Smooth muscle cell (in vitro differentiated cells): ENCODE measurements at regions not wholly inside any gene's neighbourhood (a gene's known extent, or its start where the extent isn't known, plus 50 kb on each side); places are given as distances from the start of the nearest gene placed in this dataset.

Source experiments
- DNase-seq: peaks from one replicate; lab custom pipeline; 2025; ENCODE audit not compliant: unreplicated experiment; lab: John Stamatoyannopoulos, UW
- H2AFZ ChIP-seq: fragments of 200-600 bp; sonication (generic); 2 replicates; pipeline ENCODE4 v1.6.0; 2016; ENCODE audit warnings: antibody characterized with exemption, low read depth, mild to moderate bottlenecking
- H3F3A ChIP-seq: fragments of 200-600 bp; sonication (generic); 2 replicates; pipeline ENCODE4 v1.6.0; 2017; ENCODE audit warnings: antibody characterized with exemption, low read depth
- H3K27ac ChIP-seq: fragments of 200-600 bp; sonication (generic); 2 replicates; pipeline ENCODE4 v1.5.1; 2016; ENCODE audit warnings: low read depth, mild to moderate bottlenecking
- H3K27me3 ChIP-seq: fragments of 200-600 bp; sonication (generic); 2 replicates; pipeline ENCODE4 v1.6.1; 2016; ENCODE audit warnings: low read depth, mild to moderate bottlenecking
- H3K36me3 ChIP-seq: fragments of 200-600 bp; sonication (generic); 2 replicates; pipeline ENCODE4 v1.5.1; 2016; ENCODE audit warnings: low read depth
- H3K4me1 ChIP-seq: fragments of 200-600 bp; sonication (generic); 2 replicates; pipeline ENCODE4 v1.5.1; 2016; ENCODE audit warnings: low read depth
- H3K4me2 ChIP-seq: fragments of 200-600 bp; sonication (generic); 2 replicates; pipeline ENCODE4 v1.6.0; 2016; ENCODE audit warnings: mild to moderate bottlenecking
- H3K4me3 ChIP-seq: fragments of 200-600 bp; sonication (generic); 2 replicates; pipeline ENCODE4 v1.5.1; 2016; ENCODE audit warnings: mild to moderate bottlenecking
- H3K79me2 ChIP-seq: fragments of 200-600 bp; sonication (generic); 2 replicates; pipeline ENCODE4 v1.6.0; 2016; ENCODE audit warnings: low read depth, mild to moderate bottlenecking
- H3K9ac ChIP-seq: fragments of 200-600 bp; sonication (generic); 2 replicates; pipeline ENCODE4 v1.6.0; 2016; ENCODE audit warnings: low read depth
- H3K9me3 ChIP-seq: fragments of 200-600 bp; sonication (generic); replicated peaks from 2 replicates; pipeline ENCODE4 v1.5.1; 2016; ENCODE audit warnings: low read depth
- H4K20me1 ChIP-seq: fragments of 200-600 bp; sonication (generic); 2 replicates; pipeline ENCODE4 v1.6.0; 2016; ENCODE audit warnings: low read depth
- WGBS: methylation state at CpG from one replicate; pipeline ENCODE4 v1.1.7; 2016; ENCODE audit warnings: low lambda C conversion rate; 5-methylcytosine and 5-hydroxymethylcytosine counted together
- TF ChIP-seq, protein P1 (sequence below): fragments of 200-600 bp; sonication (generic); IDR thresholded peaks from 2 replicates; pipeline ENCODE4 v1.5.1; 2017; ENCODE audit warnings: borderline replicate concordance, mild to moderate bottlenecking, antibody characterized with exemption; ENCODE audit not compliant: insufficient read depth, poor library complexity, severe bottlenecking

- peak overlapping the region; percentile 70 for H3K27ac ChIP-seq
- no peaks in the 10 kb centered on the region for H3K4me1 ChIP-seq
- TF ChIP-seq, protein P1, sequence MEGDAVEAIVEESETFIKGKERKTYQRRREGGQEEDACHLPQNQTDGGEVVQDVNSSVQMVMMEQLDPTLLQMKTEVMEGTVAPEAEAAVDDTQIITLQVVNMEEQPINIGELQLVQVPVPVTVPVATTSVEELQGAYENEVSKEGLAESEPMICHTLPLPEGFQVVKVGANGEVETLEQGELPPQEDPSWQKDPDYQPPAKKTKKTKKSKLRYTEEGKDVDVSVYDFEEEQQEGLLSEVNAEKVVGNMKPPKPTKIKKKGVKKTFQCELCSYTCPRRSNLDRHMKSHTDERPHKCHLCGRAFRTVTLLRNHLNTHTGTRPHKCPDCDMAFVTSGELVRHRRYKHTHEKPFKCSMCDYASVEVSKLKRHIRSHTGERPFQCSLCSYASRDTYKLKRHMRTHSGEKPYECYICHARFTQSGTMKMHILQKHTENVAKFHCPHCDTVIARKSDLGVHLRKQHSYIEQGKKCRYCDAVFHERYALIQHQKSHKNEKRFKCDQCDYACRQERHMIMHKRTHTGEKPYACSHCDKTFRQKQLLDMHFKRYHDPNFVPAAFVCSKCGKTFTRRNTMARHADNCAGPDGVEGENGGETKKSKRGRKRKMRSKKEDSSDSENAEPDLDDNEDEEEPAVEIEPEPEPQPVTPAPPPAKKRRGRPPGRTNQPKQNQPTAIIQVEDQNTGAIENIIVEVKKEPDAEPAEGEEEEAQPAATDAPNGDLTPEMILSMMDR: no peak
- H3K9me3 ChIP-seq: no peaks in the 10 kb centered on the region
- H4K20me1 ChIP-seq: no peaks in the 10 kb centered on the region
- H3K27me3 ChIP-seq: no peaks in the 10 kb centered on the region
- no peaks in the 10 kb centered on the region for H3K36me3 ChIP-seq
- no peaks in the 10 kb centered on the region for H3K79me2 ChIP-seq
- DNase-seq: no peak
- peak overlapping the region; percentile 9 for H3K4me2 ChIP-seq
- no peaks in the 10 kb centered on the region for H3F3A ChIP-seq
- H2AFZ ChIP-seq: no peak overlapping the region
- H3K4me3 ChIP-seq: no peak overlapping the region
- peak overlapping the region; percentile 24 for H3K9ac ChIP-seq
These were observed 268.4 kb downstream of the ADGRG6 start for GRCh38 chr6:142570221-142570671.

DNA sequence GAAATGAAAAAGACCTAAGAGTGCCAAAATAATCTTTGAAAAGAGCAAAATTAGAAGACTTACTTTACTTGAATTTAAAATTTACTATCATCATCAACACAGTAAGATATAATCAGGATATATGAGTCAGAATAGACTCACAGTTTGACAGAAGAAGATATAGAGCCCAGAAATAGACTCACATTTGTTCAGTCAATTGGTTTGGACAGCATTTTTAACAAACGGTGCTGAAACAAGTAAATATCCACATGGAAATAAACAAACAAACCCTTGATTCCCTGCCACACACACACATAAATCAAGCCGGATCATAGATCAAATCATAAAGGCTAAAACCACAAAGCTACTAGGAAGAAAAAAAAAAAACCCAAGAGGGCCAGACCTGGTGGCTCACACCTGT is 291.1 kb downstream of the ADGRG6 start:
- Histone ChIP-seq H3K9me3 (no peaks in the 10 kb centered on the region), H2AFZ (no peak overlapping the region), H3K27me3 (peaks cover 6% of the 10 kb centered on the region), H3F3A (no peaks in the 10 kb centered on the region), H3K27ac (no peak overlapping the region), H3K9ac (no peak overlapping the region), H3K36me3 (no peaks in the 10 kb centered on the region), H3K4me2 (no peak overlapping the region), H4K20me1 (no peaks in the 10 kb centered on the region), H3K4me1 (no peaks in the 10 kb centered on the region), H3K79me2 (no peaks in the 10 kb centered on the region), H3K4me3 (no peak overlapping the region)
- DNase-seq: no peak
- WGBS: 87% methylated on average over 2 of the region's 2 CpGs
- TF ChIP-seq, protein P1: no peak

GRCh38 chr6:142597836-142598235 is 296.0 kb downstream of the ADGRG6 start:
- H2AFZ ChIP-seq: no peak overlapping the region
- TF ChIP-seq, protein P1: no peak

GRCh38 chr6:142601427-142601826 is 299.6 kb downstream of the ADGRG6 start:
- no peak for DNase-seq

More at GRCh38 chr6:142597836-142598235, 296.0 kb downstream of the ADGRG6 start:
- no peaks in the 10 kb centered on the region for H3K36me3 ChIP-seq
- H4K20me1 ChIP-seq: no peaks in the 10 kb centered on the region
- DNase-seq: no peak
- no peaks in the 10 kb centered on the region for H3K79me2 ChIP-seq
- no peaks in the 10 kb centered on the region for H3K9me3 ChIP-seq
- peaks cover 6% of the 10 kb centered on the region for H3K27me3 ChIP-seq
- 74% methylated on average over 5 of the region's 5 CpGs for WGBS
- no peak overlapping the region for H3K27ac ChIP-seq
- H3K4me2 ChIP-seq: no peak overlapping the region
- no peaks in the 10 kb centered on the region for H3F3A ChIP-seq
- H3K4me3 ChIP-seq: no peak overlapping the region
- no peak overlapping the region for H3K9ac ChIP-seq
- no peaks in the 10 kb centered on the region for H3K4me1 ChIP-seq

More at GRCh38 chr6:142601427-142601826, 299.6 kb downstream of the ADGRG6 start:
- Histone ChIP-seq H3K27me3 (peaks cover 6% of the 10 kb centered on the region), H3K4me3 (no peak overlapping the region), H3K79me2 (no peaks in the 10 kb centered on the region), H3K4me2 (no peak overlapping the region), H2AFZ (no peak overlapping the region), H3K4me1 (no peaks in the 10 kb centered on the region), H3K27ac (no peak overlapping the region), H3K36me3 (no peaks in the 10 kb centered on the region), H3F3A (no peaks in the 10 kb centered on the region), H3K9me3 (no peaks in the 10 kb centered on the region), H4K20me1 (no peaks in the 10 kb centered on the region), H3K9ac (no peak overlapping the region)
- 96% methylated on average over 1 of the region's 1 CpG for WGBS
- TF ChIP-seq, protein P1: no peak
